ENCODE measurements at regions not wholly inside any gene's neighbourhood (a gene's known extent, or its start where the extent isn't known, plus 50 kb on each side); places are given as distances from the start of the nearest gene placed in this dataset.

GRCh38 chr3:161990036-161990435 lies 493.4 kb downstream of the OTOL1 start:
- Histone ChIP-seq H3K23me2 (ENCODE audit: insufficient read length, low read depth, low read length, poor library complexity, severe bottlenecking) (no peaks in the 10 kb centered on the region), H3K18ac (ENCODE audit: insufficient read length, low read depth, low read length) (no peak overlapping the region), H2AFZ (ENCODE audit: low read length) (no peak overlapping the region), H3K4me2 (ENCODE audit: insufficient read depth, insufficient read length, low read length) (no peak overlapping the region), H3K56ac (ENCODE audit: insufficient read length, low read depth, low read length) (no peak overlapping the region), H3K14ac (ENCODE audit: insufficient read depth, low read length) (no peak overlapping the region), H3K4me1 (ENCODE audit: insufficient read depth, low read length) (no peaks in the 10 kb centered on the region), H4K20me1 (ENCODE audit: control insufficient read depth, insufficient read depth, insufficient read length) (no peaks in the 10 kb centered on the region), H3K27ac (ENCODE audit: insufficient read length, low read depth, low read length) (no peak overlapping the region), H2BK15ac (ENCODE audit: low read depth, low read length) (no peak overlapping the region), H3K23ac (ENCODE audit: insufficient read length, low read depth, low read length) (no peak overlapping the region), H3K27me3 (ENCODE audit: insufficient read depth, low read length) (no peaks in the 10 kb centered on the region), H2AK5ac (ENCODE audit: insufficient read length, low read length) (no peak overlapping the region), H3K9ac (ENCODE audit: extremely low read depth, insufficient read length, low read length) (no peak overlapping the region), H2BK20ac (ENCODE audit: low read depth, low read length, poor library complexity, severe bottlenecking) (no peak overlapping the region), H3K79me2 (ENCODE audit: insufficient read depth, low read length) (no peaks in the 10 kb centered on the region), H2BK5ac (ENCODE audit: insufficient read length, low read length) (no peak overlapping the region), H4K5ac (ENCODE audit: insufficient read length, low read depth, low read length) (no peak overlapping the region), H4K91ac (ENCODE audit: insufficient read length, low read depth, low read length) (no peak overlapping the region), H3K9me3 (ENCODE audit: control insufficient read depth, low read depth, low read length) (no peaks in the 10 kb centered on the region), H2BK12ac (ENCODE audit: insufficient read length, low read depth, low read length) (no peak overlapping the region), H2BK120ac (ENCODE audit: low read depth, low read length, poor library complexity, severe bottlenecking) (no peak overlapping the region), H3T11ph (ENCODE audit: low read length) (no peak overlapping the region), H3K4ac (ENCODE audit: low read depth, low read length) (no peak overlapping the region), H4K8ac (replicated peaks; ENCODE audit: insufficient read length, low read depth, low read length) (no peak overlapping the region), H3K79me1 (ENCODE audit: insufficient read depth, low read depth, low read length, poor library complexity, severe bottlenecking) (no peaks in the 10 kb centered on the region)
- no peaks in the 10 kb centered on the region for H3K4me1 Mint-ChIP-seq
- H3K27me3 Mint-ChIP-seq (ENCODE audit: low read depth): no peaks in the 10 kb centered on the region
- TF ChIP-seq CTCF (conservative IDR thresholded peaks at IDR 0.05): no peak
- H3K36me3 Mint-ChIP-seq (ENCODE audit: insufficient read depth in 1 of 3, low read depth in 3 of 3): no peaks in the 10 kb centered on the region
- no peak overlapping the region for H3K27ac Mint-ChIP-seq
- no peaks in the 10 kb centered on the region for H3K9me3 Mint-ChIP-seq
- H3K4me3 Mint-ChIP-seq: no peak overlapping the region
- no CpG with 5 or more reads among the region's 3 CpGs for WGBS (ENCODE audit: extremely low coverage, insufficient read length, low lambda C conversion rate)
- DNase-seq: no peak

All from H9 (cell line).